ENCODE measurements at regions not wholly inside any gene's neighbourhood (a gene's known extent, or its start where the extent isn't known, plus 50 kb on each side); places are given as distances from the start of the nearest gene placed in this dataset.

DNA sequence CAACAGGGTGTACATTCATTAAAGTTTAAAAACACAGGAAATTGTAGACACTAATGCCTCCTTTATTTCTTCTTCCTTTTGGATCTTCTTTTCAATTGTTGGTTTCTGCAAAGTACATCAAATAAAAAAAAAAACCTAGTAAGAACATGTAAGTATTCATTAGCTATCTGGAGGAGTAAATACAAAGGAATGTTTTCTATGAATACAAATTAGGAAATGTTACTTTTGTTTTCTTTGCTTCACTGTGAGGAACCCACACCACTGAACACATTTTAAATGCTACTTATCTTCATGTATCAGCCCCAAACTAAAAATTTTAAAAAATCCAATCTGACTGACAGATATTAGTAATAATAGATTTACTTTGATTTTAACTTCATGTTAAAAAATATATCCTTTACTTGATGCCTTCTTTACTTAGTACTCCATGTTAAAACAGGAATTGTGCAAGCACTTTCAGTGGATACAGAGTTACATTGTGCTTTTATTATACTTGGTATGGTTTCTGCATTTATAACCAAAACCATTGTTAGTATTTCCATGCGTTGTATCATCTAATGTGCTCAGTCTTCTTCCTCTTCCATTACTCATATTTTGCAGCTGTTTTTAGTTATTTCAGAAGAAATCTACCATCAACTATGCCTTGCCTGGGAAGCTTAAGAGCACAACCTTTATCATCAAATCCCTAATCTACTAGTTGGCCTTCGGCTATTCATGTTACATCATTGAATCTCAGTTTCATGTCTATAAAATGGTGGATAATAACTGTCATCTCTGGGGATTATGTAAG lies 236.9 kb upstream of the DPYD start:
- no peak for TF ChIP-seq CTCF (IDR thresholded peaks at IDR 0.05)
- TF ChIP-seq POLR2A (IDR thresholded peaks at IDR 0.05) = no peak
- TF ChIP-seq POLR2AphosphoS5 (IDR thresholded peaks at IDR 0.05) = no peak
